Erythroblast (primary cell): ENCODE measurements at regions not wholly inside any gene's neighbourhood (a gene's known extent, or its start where the extent isn't known, plus 50 kb on each side); places are given as distances from the start of the nearest gene placed in this dataset.

ENCODE experiments used
- GATA1 ChIP-seq: IDR thresholded peaks from 2 replicates; pipeline ENCODE4 v1.6.1; 2011; ENCODE audit warnings: low read depth, mild to moderate bottlenecking, control low read depth, low read length, moderate library complexity
- POLR2A ChIP-seq: IDR thresholded peaks from 2 replicates; pipeline ENCODE4 v1.6.1; 2011; ENCODE audit warnings: mild to moderate bottlenecking, low read length

GRCh38 chr5:3925935-3926334, 330.3 kb downstream of the IRX1 start:
- TF ChIP-seq POLR2A (no peak), GATA1 (no peak)
